IMR-90 (cell line): ENCODE measurements at regions not wholly inside any gene's neighbourhood (a gene's known extent, or its start where the extent isn't known, plus 50 kb on each side); places are given as distances from the start of the nearest gene placed in this dataset.

Experiments
- ATAC-seq: fragments of 200-7000 bp; cut with Tn5 transposase; 2 replicates; pipeline ENCODE4 v1.9.1; 2020; ENCODE audit warnings: low read depth, mild to moderate bottlenecking, moderate library complexity
- BruUV-seq: library from RNA; stranded (reverse); fragments of 400-500 nt; replicated peaks from 2 replicates; lab custom pipeline; 2021; lab: Mats Ljungman, UMichigan
- CTCF ChIA-PET: fragments of 300-600 bp; formaldehyde crosslinking; extraction: SDS; loops from one replicate; lab custom pipeline; 2021; ENCODE audit warnings: antibody characterized with exemption; lab: Yijun Ruan, JAX
- POLR2A ChIA-PET: fragments of 300-600 bp; sonication (Branson Sonifier 250); formaldehyde crosslinking; loops from one replicate; lab custom pipeline; 2022; ENCODE audit warnings: antibody characterized with exemption; ENCODE audit not compliant: unreplicated experiment; lab: Charles Lee
- DNase-seq: peaks from one replicate; pipeline ENCODE4 v3.0.0; 2013
- H2AFZ ChIP-seq: replicated peaks from 2 replicates; pipeline ENCODE3; 2013; ENCODE audit warnings: low read length, mild to moderate bottlenecking; ENCODE audit not compliant: poor library complexity
- H2AK5ac ChIP-seq: 2 replicates; pipeline ENCODE4 v1.6.1; 2013; ENCODE audit warnings: low read depth, low read length, inconsistent platforms
- H2AK9ac ChIP-seq: replicated peaks from 2 replicates; pipeline ENCODE3; 2013; ENCODE audit warnings: mild to moderate bottlenecking, low read depth, low read length, moderate library complexity; ENCODE audit not compliant: poor library complexity
- H2BK120ac ChIP-seq: 2 replicates; pipeline ENCODE4 v1.6.1; 2013; ENCODE audit warnings: low read depth, low read length, inconsistent platforms
- H2BK15ac ChIP-seq: 3 replicates; pipeline ENCODE4 v1.6.1; 2013; ENCODE audit warnings: low read depth, low read length, inconsistent platforms
- H2BK20ac ChIP-seq: 2 replicates; pipeline ENCODE4 v1.6.1; 2013; ENCODE audit warnings: low read depth, mild to moderate bottlenecking, inconsistent platforms, low read length, moderate library complexity
- H2BK5ac ChIP-seq: 2 replicates; pipeline ENCODE4 v1.6.1; 2013; ENCODE audit warnings: mild to moderate bottlenecking, low read depth, low read length, inconsistent platforms; ENCODE audit not compliant: poor library complexity, severe bottlenecking
- H3K14ac ChIP-seq: replicated peaks from 2 replicates; pipeline ENCODE4 v1.6.1; 2013; ENCODE audit warnings: low read depth, low read length, inconsistent platforms
- H3K18ac ChIP-seq: 2 replicates; pipeline ENCODE4 v1.6.1; 2013; ENCODE audit warnings: low read depth, low read length, control low read depth
- H3K23ac ChIP-seq: 2 replicates; pipeline ENCODE4 v1.6.1; 2013; ENCODE audit warnings: low read depth, low read length, inconsistent platforms
- H3K27ac ChIP-seq: 2 replicates; pipeline ENCODE4 v1.5.1; 2013; ENCODE audit warnings: mild to moderate bottlenecking, control low read depth, low read length; ENCODE audit not compliant: insufficient read depth
- H3K27me3 ChIP-seq: 2 replicates; pipeline ENCODE4 v1.6.1; 2013; ENCODE audit warnings: low read length; ENCODE audit not compliant: control insufficient read depth, insufficient read depth
- H3K36me3 ChIP-seq: 2 replicates; pipeline ENCODE4 v1.6.1; 2013; ENCODE audit warnings: low read length, mixed read lengths; ENCODE audit not compliant: control insufficient read depth, insufficient read depth
- H3K4ac ChIP-seq: 2 replicates; pipeline ENCODE4 v1.6.1; 2013; ENCODE audit warnings: low read depth, low read length, inconsistent platforms
- H3K4me1 ChIP-seq: 2 replicates; pipeline ENCODE4 v1.6.1; 2013; ENCODE audit warnings: low read length, mixed read lengths; ENCODE audit not compliant: control insufficient read depth, insufficient read depth
- H3K4me2 ChIP-seq: 2 replicates; pipeline ENCODE4 v1.6.1; 2013; ENCODE audit warnings: low read depth, mild to moderate bottlenecking, control low read depth, low read length, moderate library complexity
- H3K4me3 ChIP-seq: 2 replicates; pipeline ENCODE4 v1.5.1; 2013; ENCODE audit warnings: low read depth, mild to moderate bottlenecking, control low read depth, low read length, moderate library complexity; ENCODE audit not compliant: insufficient read depth
- H3K56ac ChIP-seq: 2 replicates; pipeline ENCODE4 v1.6.1; 2013; ENCODE audit warnings: low read length, inconsistent platforms; ENCODE audit not compliant: insufficient read depth; ENCODE audit errors: extremely low read depth
- H3K79me1 ChIP-seq, 2 experiments: 2 replicates each; pipeline ENCODE4 v1.6.1; 2013; ENCODE audit warnings: low read length in 2 of 2, inconsistent platforms in 1 of 2, low read depth in 1 of 2
- H3K9ac ChIP-seq: 2 replicates; pipeline ENCODE4 v1.6.1; 2013; ENCODE audit warnings: low read depth, low read length, control low read depth
- H3K9me1 ChIP-seq: 2 replicates; pipeline ENCODE4 v1.6.1; 2013; ENCODE audit warnings: low read length, inconsistent platforms; ENCODE audit not compliant: insufficient read depth
- H3K9me3 ChIP-seq: 2 replicates; pipeline ENCODE4 v1.6.1; 2013; ENCODE audit warnings: low read length; ENCODE audit not compliant: control insufficient read depth, insufficient read depth
- H4K20me1 ChIP-seq: 2 replicates; pipeline ENCODE4 v1.6.1; 2013; ENCODE audit warnings: low read length, inconsistent platforms; ENCODE audit not compliant: insufficient read depth
- H4K5ac ChIP-seq: 2 replicates; pipeline ENCODE4 v1.6.1; 2013; ENCODE audit warnings: mild to moderate bottlenecking, low read depth, low read length, control low read depth
- H4K8ac ChIP-seq, 2 experiments: 2 replicates each; pipeline ENCODE4 v1.6.1; 2013; ENCODE audit warnings: low read depth in 2 of 2, low read length in 2 of 2, control low read depth in 1 of 2, inconsistent platforms in 1 of 2
- H4K91ac ChIP-seq: 2 replicates; pipeline ENCODE4 v1.6.1; 2013; ENCODE audit warnings: low read depth, low read length, inconsistent platforms; ENCODE audit not compliant: insufficient read depth
- BHLHE40 ChIP-seq: fragments of 150-350 bp; IDR thresholded peaks from 2 replicates; pipeline ENCODE4 v1.6.1; 2016; ENCODE audit warnings: mild to moderate bottlenecking, low read depth, low read length
- CEBPB ChIP-seq: IDR thresholded peaks from 2 replicates; pipeline ENCODE4 v1.6.1; 2012; ENCODE audit warnings: low read depth, low read length, improper control_type of control experiment
- CHD1 ChIP-seq: IDR thresholded peaks from 2 replicates; pipeline ENCODE4 v1.6.1; 2012; ENCODE audit warnings: low read depth, low read length, improper control_type of control experiment
- FOS ChIP-seq: fragments of 150-350 bp; IDR thresholded peaks from 2 replicates; pipeline ENCODE4 v1.6.1; 2016; ENCODE audit warnings: low read depth, low read length
- MAFK ChIP-seq: IDR thresholded peaks from 2 replicates; pipeline ENCODE4 v1.6.1; 2012; ENCODE audit warnings: low read depth, low read length, improper control_type of control experiment
- MAZ ChIP-seq: IDR thresholded peaks from 2 replicates; pipeline ENCODE4 v1.6.1; 2012; ENCODE audit warnings: low read depth, mild to moderate bottlenecking, low read length, improper control_type of control experiment, moderate library complexity, borderline replicate concordance
- MXI1 ChIP-seq: IDR thresholded peaks from 2 replicates; pipeline ENCODE4 v1.6.1; 2012; ENCODE audit warnings: low read depth, mild to moderate bottlenecking, low read length, moderate library complexity, borderline replicate concordance
- NFE2L2 ChIP-seq: fragments of 150-350 bp; IDR thresholded peaks from 2 replicates; pipeline ENCODE4 v1.6.1; 2016; ENCODE audit warnings: low read depth, mild to moderate bottlenecking, low read length
- POLR2A ChIP-seq: IDR thresholded peaks from 2 replicates; pipeline ENCODE4 v1.6.1; 2012; ENCODE audit warnings: mild to moderate bottlenecking, low read depth, low read length
- RAD21 ChIP-seq: IDR thresholded peaks from 2 replicates; pipeline ENCODE4 v1.6.1; 2012; ENCODE audit warnings: low read length, improper control_type of control experiment
- RCOR1 ChIP-seq: IDR thresholded peaks from 2 replicates; pipeline ENCODE4 v1.6.1; 2012; ENCODE audit warnings: mild to moderate bottlenecking, low read length, improper control_type of control experiment; ENCODE audit not compliant: insufficient replicate concordance
- RFX5 ChIP-seq: IDR thresholded peaks from 2 replicates; pipeline ENCODE4 v1.8.0; 2012; ENCODE audit warnings: low read depth, mild to moderate bottlenecking, low read length, moderate library complexity
- SMC3 ChIP-seq: fragments of 150-350 bp; IDR thresholded peaks from 2 replicates; pipeline ENCODE4 v1.6.1; 2016; ENCODE audit warnings: low read depth, mild to moderate bottlenecking, antibody characterized with exemption, low read length, moderate library complexity
- whole genome bisulfite sequencing, 2 experiments: methylation state at CpG; one replicate each; pipeline versions ENCODE4 v1.1.5 to v1.1.7; 2013; ENCODE audit warnings: missing lambda C conversion rate in 2 of 2; ENCODE audit not compliant: insufficient read length in 1 of 2; ENCODE audit errors: extremely low coverage in 2 of 2; 5-methylcytosine and 5-hydroxymethylcytosine counted together
- dilution Hi-C: fragments of 300-500 bp; cut with HindIII; formaldehyde crosslinking; loops from one replicate; pipeline ENCODE4 v1.14.3; 2018; ENCODE audit warnings: low sequenced_read_pairs; ENCODE audit not compliant: unreplicated experiment
- in situ Hi-C: fragments of 300-500 bp; cut with MboI; formaldehyde crosslinking; loops from 3 replicates; pipeline ENCODE4 v1.14.3; 2019; ENCODE audit warnings: low sequenced_read_pairs, inconsistent platforms, mixed read lengths
- intact Hi-C: fragments of 100-400 bp; cut with micrococcal nuclease; formaldehyde crosslinking; loops from 2 replicates; pipeline ENCODE4 v1.10.0; 2022
- TF ChIP-seq, protein P1 (sequence below): conservative IDR thresholded peaks from 2 replicates; pipeline ENCODE4 v1.5.1; 2012; ENCODE audit warnings: mild to moderate bottlenecking, low read depth, low read length, improper control_type of control experiment
- TF ChIP-seq, protein P2 (sequence below): fragments of 150-350 bp; IDR thresholded peaks from 2 replicates; pipeline ENCODE4 v1.6.1; 2017; ENCODE audit warnings: mild to moderate bottlenecking, antibody characterized with exemption, low read length, low read depth
- TF ChIP-seq, protein P3 (sequence below): fragments of 150-350 bp; IDR thresholded peaks from 2 replicates; pipeline ENCODE4 v1.6.1; 2016; ENCODE audit warnings: low read depth, mild to moderate bottlenecking, low read length, moderate library complexity, borderline replicate concordance

GRCh38 chr14:40318211-40318719 is 886.0 kb upstream of the FBXO33 start:
- Histone ChIP-seq H2BK5ac (no peak overlapping the region), H3K14ac (no peak overlapping the region), H3K79me1 (no peaks in the 10 kb centered on the region), H3K4ac (no peak overlapping the region), H3K4me3 (no peak overlapping the region), H3K27me3 (no peaks in the 10 kb centered on the region), H3K9ac (no peak overlapping the region), H3K27ac (no peak overlapping the region), H2AK9ac (no peak overlapping the region), H3K9me3 (peaks cover 4% of the 10 kb centered on the region), H2BK120ac (no peak overlapping the region), H2BK15ac (no peak overlapping the region), H2BK20ac (no peak overlapping the region), H3K18ac (no peak overlapping the region), H3K23ac (no peak overlapping the region), H2AFZ (no peak overlapping the region), H4K8ac (no peak overlapping the region), H3K4me2 (no peak overlapping the region), H4K91ac (no peak overlapping the region), H2AK5ac (no peak overlapping the region), H3K9me1 (no peaks in the 10 kb centered on the region), H3K36me3 (no peaks in the 10 kb centered on the region), H4K5ac (no peak overlapping the region), H3K4me1 (no peaks in the 10 kb centered on the region), H4K20me1 (no peaks in the 10 kb centered on the region), H3K56ac (no peak overlapping the region)
- TF ChIP-seq POLR2A = no peak
- TF ChIP-seq, protein P1, sequence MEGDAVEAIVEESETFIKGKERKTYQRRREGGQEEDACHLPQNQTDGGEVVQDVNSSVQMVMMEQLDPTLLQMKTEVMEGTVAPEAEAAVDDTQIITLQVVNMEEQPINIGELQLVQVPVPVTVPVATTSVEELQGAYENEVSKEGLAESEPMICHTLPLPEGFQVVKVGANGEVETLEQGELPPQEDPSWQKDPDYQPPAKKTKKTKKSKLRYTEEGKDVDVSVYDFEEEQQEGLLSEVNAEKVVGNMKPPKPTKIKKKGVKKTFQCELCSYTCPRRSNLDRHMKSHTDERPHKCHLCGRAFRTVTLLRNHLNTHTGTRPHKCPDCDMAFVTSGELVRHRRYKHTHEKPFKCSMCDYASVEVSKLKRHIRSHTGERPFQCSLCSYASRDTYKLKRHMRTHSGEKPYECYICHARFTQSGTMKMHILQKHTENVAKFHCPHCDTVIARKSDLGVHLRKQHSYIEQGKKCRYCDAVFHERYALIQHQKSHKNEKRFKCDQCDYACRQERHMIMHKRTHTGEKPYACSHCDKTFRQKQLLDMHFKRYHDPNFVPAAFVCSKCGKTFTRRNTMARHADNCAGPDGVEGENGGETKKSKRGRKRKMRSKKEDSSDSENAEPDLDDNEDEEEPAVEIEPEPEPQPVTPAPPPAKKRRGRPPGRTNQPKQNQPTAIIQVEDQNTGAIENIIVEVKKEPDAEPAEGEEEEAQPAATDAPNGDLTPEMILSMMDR = no peak
- TF ChIP-seq FOS = no peak
- TF ChIP-seq CHD1 = no peak
- no peak for TF ChIP-seq NFE2L2
- no peak for TF ChIP-seq RCOR1
- no peak for TF ChIP-seq RFX5
- TF ChIP-seq MAZ = no peak
- TF ChIP-seq CEBPB = no peak
- TF ChIP-seq SMC3 = no peak
- no peak for TF ChIP-seq MXI1
- no peak for TF ChIP-seq RAD21
- TF ChIP-seq, protein P2, sequence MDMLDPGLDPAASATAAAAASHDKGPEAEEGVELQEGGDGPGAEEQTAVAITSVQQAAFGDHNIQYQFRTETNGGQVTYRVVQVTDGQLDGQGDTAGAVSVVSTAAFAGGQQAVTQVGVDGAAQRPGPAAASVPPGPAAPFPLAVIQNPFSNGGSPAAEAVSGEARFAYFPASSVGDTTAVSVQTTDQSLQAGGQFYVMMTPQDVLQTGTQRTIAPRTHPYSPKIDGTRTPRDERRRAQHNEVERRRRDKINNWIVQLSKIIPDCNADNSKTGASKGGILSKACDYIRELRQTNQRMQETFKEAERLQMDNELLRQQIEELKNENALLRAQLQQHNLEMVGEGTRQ = no peak
- TF ChIP-seq, protein P3, sequence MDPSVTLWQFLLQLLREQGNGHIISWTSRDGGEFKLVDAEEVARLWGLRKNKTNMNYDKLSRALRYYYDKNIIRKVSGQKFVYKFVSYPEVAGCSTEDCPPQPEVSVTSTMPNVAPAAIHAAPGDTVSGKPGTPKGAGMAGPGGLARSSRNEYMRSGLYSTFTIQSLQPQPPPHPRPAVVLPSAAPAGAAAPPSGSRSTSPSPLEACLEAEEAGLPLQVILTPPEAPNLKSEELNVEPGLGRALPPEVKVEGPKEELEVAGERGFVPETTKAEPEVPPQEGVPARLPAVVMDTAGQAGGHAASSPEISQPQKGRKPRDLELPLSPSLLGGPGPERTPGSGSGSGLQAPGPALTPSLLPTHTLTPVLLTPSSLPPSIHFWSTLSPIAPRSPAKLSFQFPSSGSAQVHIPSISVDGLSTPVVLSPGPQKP = no peak
- TF ChIP-seq MAFK = no peak
- TF ChIP-seq BHLHE40 = no peak
- ChIA-PET POLR2A (no interaction called here), CTCF (no interaction called here)
- no CpG with 5 or more reads among the region's 2 CpGs for WGBS, 2 experiments
- no peak for DNase-seq
- in situ Hi-C loops = no loop called here
- intact Hi-C loops = no loop called here
- dilution Hi-C loops = no loop called here
- ATAC-seq = no peak
- no TSS peak for BruUV-seq
